NCI-H446 (cell line): ENCODE measurements at regions not wholly inside any gene's neighbourhood (a gene's known extent, or its start where the extent isn't known, plus 50 kb on each side); places are given as distances from the start of the nearest gene placed in this dataset.

Source experiments
- DNase-seq, 2 experiments: peaks; one replicate each; lab custom pipeline; 2025; lab: John Stamatoyannopoulos, UW

DNA sequence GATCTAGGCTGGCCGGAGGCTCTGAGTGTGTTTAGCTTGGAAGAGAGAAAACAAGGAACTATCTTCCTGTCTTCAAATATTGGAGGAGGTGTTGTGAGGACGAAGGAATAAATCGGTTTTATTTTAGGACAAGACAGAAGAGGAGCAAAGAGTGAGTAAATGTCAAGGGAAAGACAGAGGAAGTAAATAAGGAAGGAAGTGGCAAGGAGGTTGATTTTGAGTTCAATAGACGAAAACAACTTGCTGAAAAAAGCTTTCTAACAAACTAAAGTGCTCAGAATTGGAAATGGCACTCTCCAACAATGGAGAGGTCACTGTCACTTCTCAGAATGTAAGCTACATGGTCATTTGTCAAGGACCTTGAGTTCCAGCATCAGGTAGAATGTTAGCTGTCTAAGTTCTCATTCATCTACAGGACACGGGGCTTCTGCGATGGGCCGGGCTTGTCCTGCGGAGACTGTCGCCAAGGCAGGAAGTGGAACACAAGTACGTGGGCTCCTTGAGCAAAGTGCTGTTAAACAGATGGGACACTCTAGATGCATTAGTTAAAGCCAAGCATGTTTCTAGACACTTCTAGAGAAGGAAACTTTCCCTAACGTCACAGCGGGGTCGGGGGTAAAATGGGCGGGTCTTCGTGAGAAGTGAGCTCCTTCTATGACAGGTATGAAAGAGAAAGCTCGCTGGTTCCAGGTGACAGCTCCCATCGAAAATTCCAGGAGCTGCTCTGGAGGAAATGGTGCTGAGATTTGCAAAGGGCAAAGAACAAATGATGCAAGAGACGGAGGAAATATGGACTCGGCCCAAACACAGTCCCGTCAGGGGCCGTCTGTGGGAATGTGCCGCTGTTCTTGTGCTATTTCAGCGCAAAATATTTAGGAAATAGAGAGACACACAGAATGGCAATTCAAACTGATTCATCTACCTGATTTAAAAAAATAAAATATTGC lies 103.9 kb upstream of the UBL3 start:
- no peak for DNase-seq

DNA sequence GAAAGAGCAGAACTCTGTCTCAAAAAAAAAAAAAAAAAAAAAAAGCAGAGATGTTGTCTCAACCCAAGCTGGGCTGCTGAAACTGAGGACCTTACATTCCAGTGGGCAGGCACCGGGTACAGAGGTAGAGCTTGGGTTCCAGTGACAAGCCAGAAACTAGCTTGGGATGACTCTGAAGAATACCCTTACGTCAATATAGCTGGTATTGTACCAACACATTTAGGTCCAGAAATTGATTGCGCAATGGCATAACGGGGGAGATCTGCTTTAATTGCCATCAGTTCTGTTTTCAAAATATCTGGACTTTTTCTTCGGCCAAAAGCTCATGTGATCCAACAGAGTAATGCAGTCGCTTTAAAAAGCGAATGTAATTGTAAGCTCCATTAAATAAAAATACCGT lies 103.1 kb upstream of the UBL3 start:
- no peak for DNase-seq

DNA sequence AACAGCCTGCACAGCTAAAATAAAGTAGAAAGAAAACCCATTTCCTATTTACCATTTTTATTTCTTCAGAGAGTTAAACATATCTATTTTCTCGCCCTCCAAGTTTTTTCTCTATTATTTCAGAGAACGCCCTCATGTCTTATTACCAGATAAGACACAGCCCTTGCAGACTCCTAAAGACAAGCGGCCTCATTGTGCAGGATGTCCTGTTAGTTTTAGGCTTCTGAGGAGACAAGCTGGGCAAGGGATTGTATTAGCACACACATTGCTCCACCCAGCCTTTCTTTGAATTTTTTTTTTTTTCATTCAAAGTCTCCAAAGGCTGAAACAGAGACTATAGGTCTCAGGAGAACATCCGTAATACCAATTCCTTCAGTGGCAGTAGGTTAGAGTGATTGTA lies 101.8 kb upstream of the UBL3 start:
- no peak for DNase-seq

DNA sequence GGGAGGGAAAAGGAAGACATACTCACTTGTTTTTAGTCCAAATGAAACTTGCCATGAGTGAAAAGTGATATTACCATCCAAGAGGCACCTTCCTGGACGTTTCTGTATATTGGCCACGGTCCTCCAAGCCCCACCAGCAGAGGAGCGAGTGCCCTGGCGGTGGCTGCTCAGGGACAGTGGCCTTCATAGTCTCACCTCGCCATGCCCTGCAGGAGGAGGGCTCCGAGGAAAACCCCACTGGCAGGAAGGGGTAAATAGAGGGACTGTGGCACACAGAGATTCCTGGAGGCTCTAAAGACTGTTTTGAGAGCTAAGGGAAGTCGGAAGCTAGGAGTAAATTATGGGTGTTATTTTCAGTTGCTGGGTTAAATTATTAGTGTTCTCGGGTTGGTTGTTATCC lies 98.4 kb upstream of the UBL3 start:
- DNase-seq = no peak

DNA sequence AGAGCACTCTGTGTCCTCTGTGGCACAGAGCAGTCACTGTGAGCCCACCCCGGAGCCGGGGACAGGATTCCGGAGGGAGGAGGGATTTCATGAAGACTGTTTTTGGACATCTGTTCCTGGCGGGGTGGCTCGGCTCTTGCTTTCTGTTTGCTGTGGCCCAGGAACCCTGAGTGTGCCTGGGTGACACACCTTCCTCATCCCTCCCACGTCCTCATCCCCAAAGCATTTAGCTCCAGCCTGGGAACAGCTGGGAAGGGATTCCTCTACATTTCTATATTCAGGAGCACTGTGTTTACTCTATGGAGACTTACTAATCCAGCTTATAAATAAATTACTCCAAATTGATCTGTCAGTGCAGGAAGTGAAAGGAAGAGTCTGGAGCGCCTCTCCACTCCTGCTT lies 97.8 kb upstream of the UBL3 start:
- DNase-seq = no peak

DNA sequence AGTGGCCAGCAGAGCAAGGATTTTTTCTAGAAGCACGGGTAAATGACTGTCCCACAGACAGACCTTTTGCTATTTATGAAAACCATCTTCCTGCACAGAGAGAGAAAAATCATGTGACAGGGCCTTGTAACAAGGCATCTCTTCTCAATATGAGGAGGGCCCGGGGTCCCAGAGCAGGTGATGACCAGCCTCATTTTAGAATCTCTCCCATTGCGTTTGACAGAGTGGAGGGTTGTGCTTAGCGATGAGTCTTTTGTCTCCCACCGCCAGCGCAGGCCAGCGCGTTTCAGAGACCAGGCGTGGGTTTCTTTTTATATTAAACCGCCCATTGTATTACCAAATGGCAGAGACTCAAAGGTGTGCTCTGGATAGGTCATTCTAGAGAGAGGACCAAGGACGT lies 97.4 kb upstream of the UBL3 start:
- no peak for DNase-seq

DNA sequence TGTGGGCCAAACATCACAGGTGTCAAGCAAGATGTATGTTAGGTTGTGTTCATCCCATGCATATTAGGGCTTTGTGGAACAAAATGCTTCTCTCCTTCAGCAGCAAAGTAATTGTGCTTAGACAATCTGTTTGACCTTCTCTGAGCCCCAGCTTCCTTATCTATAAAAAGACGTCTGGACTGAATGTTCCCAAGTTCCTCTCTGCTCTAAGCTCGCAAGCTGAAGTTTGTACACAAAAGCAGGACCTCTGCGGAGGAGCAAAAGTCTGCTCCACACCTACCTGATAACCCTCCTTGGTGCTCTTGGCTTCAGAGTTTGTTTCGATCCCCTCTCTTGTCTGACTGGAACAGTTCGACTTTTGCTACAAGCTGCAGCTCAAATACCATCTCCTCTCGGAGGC lies 95.7 kb upstream of the UBL3 start:
- DNase-seq = no peak

DNA sequence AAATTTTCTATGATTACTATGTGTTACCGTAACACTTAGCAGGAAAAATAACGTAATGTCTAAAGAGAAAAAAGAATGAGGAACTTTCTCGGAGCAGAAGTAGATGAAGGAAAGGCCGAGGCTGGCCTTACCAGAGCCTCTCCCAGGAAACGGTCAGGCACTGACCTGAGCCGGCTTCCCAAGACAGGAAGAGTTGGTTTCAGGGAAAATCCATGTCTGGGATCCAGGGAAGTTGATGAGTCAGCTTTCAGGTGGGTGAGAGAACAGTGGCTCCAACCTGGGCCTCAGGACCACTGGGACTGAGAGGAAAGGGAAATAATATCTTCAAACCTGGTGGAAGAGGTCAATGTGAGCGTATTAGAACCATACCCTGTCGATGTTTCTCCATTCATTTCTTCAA lies 93.3 kb upstream of the UBL3 start:
- no peak for DNase-seq

DNA sequence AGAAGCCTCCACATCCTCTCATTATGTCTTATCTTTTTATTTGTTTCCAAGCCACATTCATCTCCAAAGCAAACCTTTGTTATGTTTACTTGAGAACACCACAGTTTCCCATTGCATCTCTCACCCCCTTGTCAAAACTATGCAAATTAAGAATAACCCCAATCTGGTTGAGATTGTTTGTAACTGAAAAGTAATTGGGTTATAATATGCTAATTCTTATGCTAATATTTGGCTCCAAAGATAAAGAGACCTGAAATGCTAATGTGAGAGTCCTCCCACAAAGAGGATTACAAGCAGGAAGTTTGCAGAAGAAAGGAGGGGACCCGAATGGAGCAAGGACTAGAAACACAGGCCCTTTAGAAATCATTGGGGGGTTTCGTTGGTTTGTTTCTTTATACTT lies 92.9 kb upstream of the UBL3 start:
- no peak for DNase-seq

DNA sequence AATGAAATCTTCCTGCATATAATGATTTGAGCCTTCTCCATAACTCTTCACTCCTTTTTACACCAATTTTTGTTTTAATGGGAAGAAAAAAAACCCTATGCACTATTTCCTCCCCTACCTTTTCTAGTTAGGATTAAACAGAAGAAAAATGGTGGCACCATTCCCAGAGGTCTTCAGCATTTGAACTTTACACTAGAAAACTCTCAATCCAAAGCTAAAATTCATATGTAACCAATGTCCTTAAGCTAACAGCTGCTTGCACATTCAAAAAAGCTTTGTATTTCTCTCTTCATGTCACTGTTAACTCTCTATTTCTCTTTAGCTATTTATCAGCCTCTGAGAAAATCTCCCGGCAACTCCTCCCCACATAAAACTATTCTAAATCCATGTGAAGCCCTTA lies 90.3 kb upstream of the UBL3 start:
- no peak for DNase-seq

DNA sequence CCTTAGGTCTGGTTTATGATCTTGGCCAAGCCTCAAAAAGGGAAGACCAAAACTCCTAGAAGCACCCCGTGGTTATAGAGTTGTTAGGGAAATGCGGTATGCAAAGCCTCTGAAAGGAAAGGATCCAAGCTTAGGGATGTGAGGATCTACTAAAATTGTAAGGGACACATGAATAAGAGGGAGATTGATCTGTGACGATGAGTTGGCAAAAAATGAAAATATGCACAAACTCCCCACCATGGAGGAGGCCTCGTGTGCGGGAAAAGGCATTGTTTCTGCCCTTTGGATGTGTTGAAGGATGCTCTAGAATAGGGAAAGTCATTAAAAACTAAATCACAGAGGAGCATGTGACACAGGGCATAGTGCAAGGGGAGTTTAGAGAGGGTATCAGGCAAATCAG lies 88.7 kb upstream of the UBL3 start:
- no peak for DNase-seq

DNA sequence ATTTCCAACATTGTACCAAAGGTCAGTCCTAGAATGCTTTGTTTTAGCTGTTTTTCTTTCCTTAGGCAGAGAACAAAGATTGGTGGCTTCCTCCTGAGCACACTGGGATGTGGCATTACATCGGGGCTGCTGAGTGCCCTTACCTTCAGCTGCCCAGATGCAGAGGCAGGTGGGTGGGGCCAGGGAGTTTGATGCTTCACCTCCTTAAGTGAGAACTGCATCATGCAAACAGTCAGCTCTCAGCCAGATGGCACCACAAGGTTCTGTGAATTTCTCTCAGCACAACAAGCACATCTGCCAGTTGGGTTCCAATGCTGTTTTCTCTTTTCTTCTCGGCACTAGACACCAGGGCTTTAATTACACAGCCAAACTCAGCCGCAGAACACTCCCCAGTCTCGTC lies 87.4 kb upstream of the UBL3 start:
- no peak for DNase-seq

DNA sequence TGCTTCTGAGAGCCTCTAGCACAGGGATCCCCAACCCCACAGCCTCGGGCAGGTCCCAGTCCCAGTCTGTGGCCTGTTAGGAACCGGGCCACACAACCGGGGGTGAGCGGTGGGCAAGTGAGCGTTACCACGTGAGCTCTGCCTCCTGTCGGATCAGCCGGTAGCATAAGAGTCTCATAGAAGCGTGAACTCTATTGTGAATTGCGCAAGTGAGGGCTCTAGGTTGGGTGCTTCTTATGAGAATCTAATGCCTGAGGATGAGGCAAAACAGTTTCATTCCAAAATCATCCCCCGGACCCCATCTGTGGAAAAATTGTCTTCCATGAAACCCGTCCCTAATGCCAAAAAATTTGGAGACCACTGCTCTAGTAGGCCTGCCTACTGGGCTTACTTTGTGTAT lies 87.0 kb upstream of the UBL3 start:
- no peak for DNase-seq

DNA sequence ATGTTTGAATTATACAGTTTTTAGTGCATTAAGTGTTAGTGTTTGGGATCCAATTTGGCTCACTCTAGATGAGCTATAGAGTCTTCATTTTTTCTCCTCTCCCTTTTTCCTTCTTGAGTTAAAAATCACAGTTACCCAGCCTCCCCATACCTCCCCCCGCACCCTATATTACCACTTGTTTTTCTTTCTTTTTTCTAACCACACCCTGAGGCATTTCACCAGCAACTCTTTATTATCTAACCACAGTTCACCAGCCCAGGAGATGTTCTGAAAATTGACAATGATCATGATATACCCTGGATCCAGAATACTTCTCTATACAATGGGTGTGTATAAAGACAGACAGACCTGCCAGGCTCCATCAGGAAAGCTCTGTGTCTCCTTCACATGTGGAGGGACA lies 86.5 kb upstream of the UBL3 start:
- no peak for DNase-seq

DNA sequence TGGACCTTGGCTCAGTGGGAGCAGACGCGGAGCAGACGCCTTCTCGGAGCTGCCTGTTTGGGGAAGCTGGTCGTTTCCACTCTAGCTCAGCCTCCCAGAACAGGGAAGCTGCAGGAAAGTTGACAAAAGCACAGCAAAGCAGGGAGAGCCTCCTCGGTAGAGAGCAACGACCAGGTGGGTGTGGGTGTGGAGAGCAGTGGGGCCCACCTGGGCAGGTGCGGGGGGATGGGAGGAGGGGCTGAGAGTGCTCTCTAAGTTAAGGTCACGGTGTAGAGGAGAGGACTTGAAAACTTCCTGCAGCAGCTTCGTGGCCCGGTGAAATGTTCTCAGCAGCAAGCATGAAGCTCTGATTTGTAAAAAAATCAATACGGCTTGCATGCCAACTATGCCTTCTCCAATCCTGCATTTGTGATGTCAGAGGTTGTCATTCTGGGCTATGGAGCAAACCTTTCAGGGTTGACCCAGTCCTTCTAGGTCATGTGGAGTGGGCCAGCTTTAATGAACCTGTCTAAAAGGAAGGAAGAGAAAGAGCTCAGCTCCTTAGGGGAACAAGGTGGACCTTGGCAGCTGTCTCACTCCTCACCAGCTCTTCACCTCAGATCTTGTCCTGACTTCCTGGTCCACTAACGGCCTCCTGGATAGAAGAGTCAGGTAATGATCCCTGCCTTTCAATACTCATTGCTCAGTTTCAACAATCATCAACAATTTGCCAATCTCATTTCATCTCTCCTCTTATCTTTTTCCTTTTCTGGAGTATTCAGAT lies 85.8 kb upstream of the UBL3 start:
- no peak for DNase-seq

DNA sequence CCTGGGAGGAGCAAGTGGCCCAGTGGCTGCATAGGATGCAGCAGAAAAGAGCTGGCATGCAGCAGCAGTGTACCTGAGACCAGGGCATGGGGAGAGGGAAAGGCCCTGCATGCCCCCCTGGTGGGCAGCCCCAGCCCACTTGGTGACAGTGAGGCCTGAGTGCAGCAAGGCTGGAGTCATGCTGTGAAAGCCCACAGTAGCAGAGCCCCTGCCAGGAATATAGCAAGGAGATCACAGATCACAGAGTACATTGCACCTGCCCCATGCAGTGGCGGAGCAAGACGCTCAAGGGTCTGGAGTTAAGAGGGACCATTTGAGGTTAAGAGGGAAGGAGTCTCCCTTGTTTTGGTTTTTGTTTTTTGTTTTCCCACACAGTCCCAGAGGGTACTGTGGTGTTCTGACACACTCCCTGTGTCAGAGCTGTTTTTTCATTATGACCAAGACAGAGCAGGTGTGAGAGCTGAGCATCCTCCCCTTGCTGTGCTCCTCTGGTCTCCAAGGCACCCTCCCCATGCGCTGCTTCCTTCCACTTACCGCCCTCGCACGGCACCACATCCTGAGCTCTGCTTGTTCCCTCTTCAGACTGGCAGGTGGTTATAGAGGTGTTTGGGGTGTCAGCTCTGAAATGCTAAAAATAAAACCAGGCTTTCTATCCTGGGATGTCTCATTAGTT lies 85.0 kb upstream of the UBL3 start:
- no peak for DNase-seq

DNA sequence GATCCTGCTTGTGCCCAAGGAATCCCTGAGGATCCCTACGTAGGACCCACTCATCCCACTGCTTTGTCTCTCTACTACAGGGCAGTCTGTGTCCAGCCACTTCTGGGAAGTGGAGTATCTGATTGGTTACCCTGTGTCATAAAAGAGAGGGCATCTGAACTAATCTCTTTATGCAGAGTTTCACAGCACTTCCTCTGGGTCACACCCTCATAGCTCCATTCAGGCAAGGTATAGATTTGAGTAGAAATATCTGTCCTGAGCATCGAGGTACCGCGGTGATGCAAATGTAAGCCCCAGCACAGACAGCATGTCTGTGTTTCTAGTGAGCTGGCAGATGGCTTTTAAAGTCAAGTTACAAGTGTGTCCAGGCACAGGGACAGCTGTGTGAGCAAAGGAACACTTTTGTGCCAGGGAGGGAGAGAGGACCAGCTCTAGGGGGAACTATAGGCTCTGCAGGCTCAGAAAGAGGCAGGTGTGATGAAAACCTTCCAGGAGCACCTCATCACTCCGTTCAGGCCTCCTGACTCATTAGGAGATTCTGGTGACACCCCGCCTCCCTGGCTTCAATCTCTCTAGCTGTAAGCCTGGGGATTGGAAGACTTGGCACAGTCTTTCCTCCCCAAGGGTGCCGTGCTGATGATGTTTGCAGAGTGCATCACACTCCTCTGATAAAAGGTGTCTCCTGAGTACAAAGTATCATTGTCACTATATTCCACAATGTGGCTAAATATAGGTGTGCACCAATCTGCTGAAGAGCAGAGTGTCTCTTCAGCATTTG lies 84.3 kb upstream of the UBL3 start:
- DNase-seq = no peak

DNA sequence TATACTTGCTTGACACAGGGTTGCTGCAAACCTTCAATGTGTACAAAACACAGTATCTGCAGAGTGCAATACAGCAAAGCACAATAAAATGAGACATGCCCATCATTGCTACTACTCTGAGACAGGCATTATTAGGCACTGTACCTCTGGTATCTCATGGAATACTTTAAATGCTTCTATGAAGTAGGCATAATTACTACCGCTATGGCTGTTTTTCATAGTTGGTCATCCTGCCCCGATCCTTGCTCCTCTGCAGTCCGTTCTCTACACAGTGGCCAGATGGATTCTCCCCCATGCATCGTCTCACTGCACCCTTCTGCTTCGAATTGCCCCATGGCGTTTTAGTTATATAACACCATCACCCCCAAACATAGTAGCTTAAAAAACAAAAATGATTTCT lies 83.0 kb upstream of the UBL3 start:
- no peak for DNase-seq

DNA sequence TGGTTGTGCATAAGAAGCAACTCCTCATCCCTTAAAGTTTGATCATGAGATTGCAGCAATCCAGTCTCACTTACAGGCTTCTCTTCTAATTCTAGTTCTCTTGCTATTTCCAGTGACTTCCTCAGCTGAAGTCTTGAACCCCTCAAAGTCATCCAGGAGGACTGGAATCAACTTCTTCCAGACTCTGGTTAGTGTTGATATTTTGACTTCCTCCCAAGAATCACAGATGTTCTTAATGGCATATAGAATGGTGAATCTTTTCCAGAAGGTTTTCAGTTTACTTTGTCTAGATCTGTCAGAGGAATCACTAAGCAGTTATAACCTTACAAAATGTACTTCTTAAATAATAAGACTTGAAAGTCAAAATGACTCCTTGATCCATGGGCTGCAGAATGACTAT lies 81.3 kb upstream of the UBL3 start:
- DNase-seq = no peak

DNA sequence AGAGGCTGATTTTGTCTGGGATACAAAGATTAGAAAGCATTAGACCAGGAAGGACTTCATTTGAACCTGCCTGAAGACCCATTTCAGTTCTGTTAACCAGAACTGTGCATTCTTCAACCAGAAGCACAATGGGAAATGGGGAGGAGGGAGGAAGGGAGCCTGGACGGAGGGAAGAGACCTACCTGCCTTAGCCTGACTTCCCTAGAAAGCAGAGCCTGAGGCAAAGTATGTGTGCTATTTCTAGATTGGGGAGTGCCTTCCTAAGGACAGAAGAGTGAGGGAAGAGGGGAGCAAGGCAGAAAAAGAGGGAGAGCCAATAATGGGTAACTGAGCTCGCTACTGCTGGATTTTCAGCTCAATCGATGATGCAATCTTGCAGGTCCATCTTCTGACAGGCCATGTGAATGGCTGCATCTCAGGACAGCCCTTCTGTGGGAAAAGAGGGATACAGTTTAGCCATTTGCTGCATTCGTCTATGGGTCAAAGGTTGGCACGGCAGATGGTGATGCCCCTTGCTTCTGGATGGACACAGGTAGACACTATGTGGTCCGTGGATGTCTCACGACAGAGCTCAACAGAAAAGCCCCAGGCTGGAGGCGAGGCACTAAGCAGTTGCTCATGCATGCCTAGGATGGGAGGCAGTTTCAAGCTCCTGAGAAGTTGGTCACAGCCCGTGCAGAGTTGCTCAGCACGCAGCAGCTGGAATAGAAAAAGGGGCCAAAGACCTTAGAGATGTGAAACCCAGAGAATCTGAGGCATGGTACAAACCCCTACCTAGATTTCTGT lies 78.8 kb upstream of the UBL3 start:
- no peak for DNase-seq

DNA sequence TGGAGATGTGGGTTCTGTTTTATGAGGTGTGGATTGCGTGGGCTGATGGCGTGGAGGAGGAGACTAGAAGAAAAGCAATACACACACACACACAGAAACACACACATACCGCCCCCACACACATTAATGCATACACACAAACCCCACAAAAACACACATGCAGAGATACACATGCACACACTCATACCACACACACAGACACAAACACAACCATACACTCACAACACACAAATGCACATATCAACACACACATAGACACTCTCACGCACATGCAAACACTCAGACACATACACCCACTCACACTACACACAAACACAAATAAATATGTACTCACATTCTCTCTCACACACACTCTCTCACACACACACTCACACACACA lies 75.7 kb upstream of the UBL3 start:
- DNase-seq = no peak
